Sigmoid colon (tissue), 6 donors: ENCODE measurements at regions not wholly inside any gene's neighbourhood (a gene's known extent, or its start where the extent isn't known, plus 50 kb on each side); places are given as distances from the start of the nearest gene placed in this dataset.

Experiments used
- DNase-seq: peaks from one replicate; pipeline ENCODE4 v3.0.0-alpha.2; 2019
- H3K27ac ChIP-seq, 4 donors: fragments of 200-600 bp; sonication (generic); one replicate each; pipeline ENCODE4 v1.5.1; 2016 to 2019; ENCODE audit warnings: mild to moderate bottlenecking in 1 of 4
- H3K27me3 ChIP-seq, 3 donors: fragments of 200-600 bp; sonication (generic); one replicate each; pipeline ENCODE4 v1.5.1; 2019; ENCODE audit warnings: mild to moderate bottlenecking in 1 of 3
- H3K36me3 ChIP-seq, 4 donors: fragments of 200-600 bp; sonication (generic); one replicate each; pipeline ENCODE4 v1.5.1; 2016 to 2019
- H3K4me1 ChIP-seq, 4 donors: fragments of 200-600 bp; sonication (generic); one replicate each; pipeline ENCODE4 v1.5.1; 2017 to 2019
- H3K4me3 ChIP-seq, 4 donors: fragments of 200-600 bp; sonication (generic); one replicate each; pipeline ENCODE4 v1.5.1; 2017 to 2019; ENCODE audit warnings: mild to moderate bottlenecking in 2 of 4, moderate library complexity in 1 of 4
- H3K9me3 ChIP-seq, 4 donors: fragments of 200-600 bp in 3 of 4; sonication (generic) in 3 of 4; one replicate each; pipeline versions ENCODE4 v1.5.1 to v1.6.1; 2013 to 2019
- EP300 ChIP-seq, 4 donors: sonication (generic); formaldehyde crosslinking; IDR thresholded peaks; one replicate each; pipeline ENCODE4 v1.6.1; 2017; ENCODE audit warnings: antibody characterized with exemption in 4 of 4
- POLR2A ChIP-seq, 2 donors: fragments of 450-650 bp; IDR thresholded peaks; one replicate each; pipeline ENCODE4 v1.6.1; 2016; ENCODE audit warnings: antibody characterized with exemption in 2 of 2, mild to moderate bottlenecking in 2 of 2, moderate library complexity in 2 of 2
- POLR2AphosphoS5 ChIP-seq, 4 donors: sonication (generic); formaldehyde crosslinking; IDR thresholded peaks; one replicate each; pipeline ENCODE4 v1.6.1; 2017; ENCODE audit warnings: antibody characterized with exemption in 4 of 4
- WGBS, 2 donors: extraction: QIAGEN DNeasy Blood & Tissue Kit; methylation state at CpG; one replicate each; pipeline ENCODE4 v1.1.7; 2013; 5-methylcytosine and 5-hydroxymethylcytosine counted together
- intact Hi-C: fragments of 100-400 bp; cut with DNase I; formaldehyde crosslinking; loops from one replicate; pipeline ENCODE4 v1.15.1; 2023
- TF ChIP-seq, protein P1 (sequence below), 4 experiments: fragments of 450-650 bp in 3 of 4; fragments of 200-600 bp in 1 of 4; IDR thresholded peaks; one replicate each; pipeline ENCODE4 v1.5.1; 2016 to 2019; ENCODE audit warnings: antibody characterized with exemption in 4 of 4, mild to moderate bottlenecking in 3 of 4, moderate library complexity in 2 of 4
- donor health status: healthy with polysubstance abuse.
- donor health status: healthy.

DNA sequence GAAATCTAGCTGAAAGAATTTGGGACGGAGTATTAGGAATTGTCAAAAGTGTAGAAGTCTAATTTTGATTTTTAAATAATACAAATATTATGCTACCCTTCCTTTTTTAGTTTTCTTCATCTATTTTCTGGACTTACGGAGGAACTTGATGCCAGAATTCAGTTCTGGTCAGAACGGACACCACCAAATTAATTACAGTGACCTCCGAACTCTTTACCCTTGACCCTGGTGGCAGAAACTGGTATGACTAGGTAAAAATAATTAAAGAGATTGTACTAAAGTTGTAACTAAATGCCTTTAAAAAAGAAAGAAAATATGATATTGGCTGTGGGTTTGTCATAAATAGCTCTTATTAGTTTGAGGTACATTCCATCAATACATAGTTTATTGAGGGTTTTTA, 751.1 kb upstream of the MAP3K7 start:
- Histone ChIP-seq H3K9me3 (no peaks in the 10 kb centered on the region), H3K27ac (no peak overlapping the region), H3K36me3 (no peaks in the 10 kb centered on the region), H3K4me1 (no peaks in the 10 kb centered on the region), H3K4me3 (no peak overlapping the region), H3K27me3 (no peaks in the 10 kb centered on the region)
- DNase-seq: no peak
- 87 to 92% methylated on average over 4 of the region's 4 CpGs for WGBS, 2 donors
- intact Hi-C loops: no loop called here
- TF ChIP-seq POLR2A (IDR thresholded peaks at IDR 0.05): no peak
- TF ChIP-seq, protein P1, sequence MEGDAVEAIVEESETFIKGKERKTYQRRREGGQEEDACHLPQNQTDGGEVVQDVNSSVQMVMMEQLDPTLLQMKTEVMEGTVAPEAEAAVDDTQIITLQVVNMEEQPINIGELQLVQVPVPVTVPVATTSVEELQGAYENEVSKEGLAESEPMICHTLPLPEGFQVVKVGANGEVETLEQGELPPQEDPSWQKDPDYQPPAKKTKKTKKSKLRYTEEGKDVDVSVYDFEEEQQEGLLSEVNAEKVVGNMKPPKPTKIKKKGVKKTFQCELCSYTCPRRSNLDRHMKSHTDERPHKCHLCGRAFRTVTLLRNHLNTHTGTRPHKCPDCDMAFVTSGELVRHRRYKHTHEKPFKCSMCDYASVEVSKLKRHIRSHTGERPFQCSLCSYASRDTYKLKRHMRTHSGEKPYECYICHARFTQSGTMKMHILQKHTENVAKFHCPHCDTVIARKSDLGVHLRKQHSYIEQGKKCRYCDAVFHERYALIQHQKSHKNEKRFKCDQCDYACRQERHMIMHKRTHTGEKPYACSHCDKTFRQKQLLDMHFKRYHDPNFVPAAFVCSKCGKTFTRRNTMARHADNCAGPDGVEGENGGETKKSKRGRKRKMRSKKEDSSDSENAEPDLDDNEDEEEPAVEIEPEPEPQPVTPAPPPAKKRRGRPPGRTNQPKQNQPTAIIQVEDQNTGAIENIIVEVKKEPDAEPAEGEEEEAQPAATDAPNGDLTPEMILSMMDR (IDR thresholded peaks at IDR 0.05): no peak
- no peak for TF ChIP-seq EP300 (IDR thresholded peaks at IDR 0.05)

DNA sequence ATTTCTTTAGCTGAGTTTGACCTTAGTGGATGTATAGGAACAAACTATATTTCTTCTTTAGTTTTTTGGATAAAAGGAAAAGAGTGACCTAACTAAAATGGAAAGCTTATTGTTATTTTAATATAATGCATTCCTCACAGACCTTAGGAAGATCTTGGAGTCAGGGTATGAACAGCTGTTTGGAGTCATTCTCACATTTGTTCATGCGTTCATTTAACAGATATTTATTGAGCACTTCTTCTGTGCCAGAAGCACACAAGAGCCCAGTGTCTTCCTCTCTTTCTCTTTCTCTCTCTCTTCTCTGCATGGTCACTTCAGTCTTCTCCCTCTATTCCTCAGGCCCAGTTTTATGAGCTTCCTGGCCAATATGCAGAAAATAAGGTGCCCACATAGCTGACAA, 744.0 kb upstream of the MAP3K7 start:
- Histone ChIP-seq H3K4me3 (no peak overlapping the region), H3K36me3 (no peaks in the 10 kb centered on the region), H3K9me3 (no peaks in the 10 kb centered on the region), H3K27me3 (no peaks in the 10 kb centered on the region), H3K4me1 (no peaks in the 10 kb centered on the region), H3K27ac (no peak overlapping the region)
- WGBS, 2 donors: 85 to 89% methylated on average over 1 of the region's 1 CpG
- no peak for DNase-seq
- intact Hi-C loops: no loop called here
- TF ChIP-seq, protein P1 (IDR thresholded peaks at IDR 0.05): no peak
- TF ChIP-seq EP300 (IDR thresholded peaks at IDR 0.05) (no peak), POLR2AphosphoS5 (IDR thresholded peaks at IDR 0.05) (no peak), POLR2A (IDR thresholded peaks at IDR 0.05) (no peak)

DNA sequence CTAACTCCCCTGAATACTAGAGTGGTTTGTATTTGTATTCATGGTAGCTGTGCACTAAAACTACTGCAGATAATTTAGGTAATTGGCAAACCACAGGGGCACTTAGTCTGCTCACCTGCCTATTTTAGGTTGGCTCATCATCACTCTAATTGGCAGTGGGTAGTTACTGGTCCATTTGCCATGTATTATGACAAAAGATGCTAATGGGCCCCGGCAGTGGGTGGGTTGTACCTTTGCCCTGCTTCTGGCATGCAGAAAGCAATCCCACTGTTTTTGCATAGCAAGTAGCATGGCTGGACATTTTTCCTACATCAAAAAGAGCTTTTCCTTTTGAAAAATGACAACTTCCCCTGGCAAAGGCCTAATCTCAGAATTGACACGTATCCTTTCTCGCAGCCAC, 741.4 kb upstream of the MAP3K7 start:
- 88 to 90% methylated on average over 3 of the region's 3 CpGs for WGBS, 2 donors
- intact Hi-C loops: no loop called here
- no peak overlapping the region for H3K27ac ChIP-seq
- H3K36me3 ChIP-seq: no peaks in the 10 kb centered on the region
- H3K27me3 ChIP-seq: no peaks in the 10 kb centered on the region
- H3K4me3 ChIP-seq: no peak overlapping the region
- TF ChIP-seq POLR2AphosphoS5 (IDR thresholded peaks at IDR 0.05): no peak
- no peak for TF ChIP-seq POLR2A (IDR thresholded peaks at IDR 0.05)
- TF ChIP-seq, protein P1 (IDR thresholded peaks at IDR 0.05): no peak
- no peak for TF ChIP-seq EP300 (IDR thresholded peaks at IDR 0.05)
- DNase-seq: no peak
- H3K9me3 ChIP-seq: no peaks in the 10 kb centered on the region
- no peaks in the 10 kb centered on the region for H3K4me1 ChIP-seq

DNA sequence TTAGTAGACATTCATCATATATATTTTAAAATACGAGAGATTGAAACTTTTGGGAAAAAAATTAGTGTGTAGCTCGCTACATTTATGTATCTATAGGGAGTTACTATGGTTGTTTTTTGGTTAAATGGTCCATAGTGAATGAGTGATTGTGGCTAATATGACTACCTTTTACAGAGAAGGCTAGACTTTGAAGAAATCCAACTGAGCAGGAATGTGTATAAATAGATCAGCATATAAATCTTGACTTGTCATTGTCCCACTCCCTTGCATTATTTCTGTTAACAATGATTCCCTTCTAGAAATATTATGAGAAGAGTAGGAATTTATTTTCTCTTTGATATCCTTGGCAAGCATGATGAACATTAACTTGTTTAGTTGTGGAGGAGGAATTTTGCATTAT, 737.8 kb upstream of the MAP3K7 start:
- Histone ChIP-seq H3K4me1 (no peaks in the 10 kb centered on the region), H3K4me3 (no peak overlapping the region), H3K27me3 (no peaks in the 10 kb centered on the region), H3K9me3 (no peaks in the 10 kb centered on the region), H3K36me3 (no peaks in the 10 kb centered on the region), H3K27ac (no peak overlapping the region)
- intact Hi-C loops: no loop called here
- 82 to 85% methylated on average over 2 of the region's 2 CpGs for WGBS, 2 donors
- TF ChIP-seq POLR2A (IDR thresholded peaks at IDR 0.05): no peak
- no peak for DNase-seq

DNA sequence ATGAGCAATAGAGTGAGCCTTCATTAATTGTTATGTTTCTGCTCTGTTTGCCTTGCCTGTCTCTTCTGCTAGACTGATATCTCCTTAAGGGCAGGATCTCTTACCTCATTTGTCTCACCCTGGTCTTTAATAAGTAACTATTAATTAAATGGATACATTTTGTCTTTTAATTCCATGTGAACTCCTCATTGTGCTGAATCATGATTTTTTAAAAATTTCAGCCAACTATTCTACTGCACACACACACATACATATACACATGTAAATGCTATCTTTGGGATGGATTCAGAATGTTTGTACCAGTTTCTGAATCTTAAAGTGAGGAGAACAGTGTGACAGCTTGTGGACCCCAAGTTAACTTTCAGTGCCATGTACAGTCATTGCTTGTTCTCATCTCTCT, 731.1 kb upstream of the MAP3K7 start:
- no peak for DNase-seq
- Histone ChIP-seq H3K27me3 (no peaks in the 10 kb centered on the region), H3K4me3 (no peak overlapping the region), H3K9me3 (no peaks in the 10 kb centered on the region), H3K27ac (no peak overlapping the region), H3K4me1 (peaks cover 0 to 9% (median 0%) of the 10 kb centered on the region in 4 donors), H3K36me3 (no peaks in the 10 kb centered on the region)
- intact Hi-C loops: no loop called here
- no peak for TF ChIP-seq EP300 (IDR thresholded peaks at IDR 0.05)
- TF ChIP-seq, protein P1 (IDR thresholded peaks at IDR 0.05): no peak
